ENCODE measurements at regions not wholly inside any gene's neighbourhood (a gene's known extent, or its start where the extent isn't known, plus 50 kb on each side); places are given as distances from the start of the nearest gene placed in this dataset.

- CTCF ChIA-PET, result no interaction called here
Observed at GRCh38 chr4:157980158-157980557, 192.7 kb downstream of the GASK1B start.

GRCh38 chr4:157978680-157979361 is 194.0 kb downstream of the GASK1B start:
- ChIA-PET POLR2A (no interaction called here), CTCF (interaction anchor here (0.7 to 1.3 kb wide), 3 partner anchors 11 to 792 kb away, joined by 4 read pairs; no protein-coding TSS in a partner anchor)

More at GRCh38 chr4:157980158-157980557, 192.7 kb downstream of the GASK1B start:
- POLR2A ChIA-PET, result no interaction called here

- ChIA-PET CTCF (no interaction called here), POLR2A (no interaction called here)
Observed at GRCh38 chr4:157977086-157977485, 195.7 kb downstream of the GASK1B start.

GRCh38 chr4:157973297-157973696 is 199.5 kb downstream of the GASK1B start:
- ChIA-PET POLR2A (no interaction called here), CTCF (no interaction called here)

GRCh38 chr4:157964463-157964862 is 208.4 kb downstream of the GASK1B start:
- ChIA-PET CTCF (no interaction called here), POLR2A (no interaction called here)

GRCh38 chr4:157961229-157961990 is 211.4 kb downstream of the GASK1B start:
- ChIA-PET POLR2A (no interaction called here), CTCF (no interaction called here)

GRCh38 chr4:157957905-157958304 is 214.9 kb downstream of the GASK1B start:
- CTCF ChIA-PET, result no interaction called here
- POLR2A ChIA-PET, result no interaction called here

- ChIA-PET POLR2A (no interaction called here), CTCF (no interaction called here)
Observed at GRCh38 chr4:157942017-157942416, 230.8 kb downstream of the GASK1B start.

- ChIA-PET CTCF (no interaction called here), POLR2A (no interaction called here)
Observed at GRCh38 chr4:157934151-157934550, 238.7 kb downstream of the GASK1B start.

GRCh38 chr4:157932936-157933335 is 239.9 kb downstream of the GASK1B start:
- ChIA-PET CTCF (no interaction called here), POLR2A (no interaction called here)

GRCh38 chr4:157929486-157929885 is 243.3 kb downstream of the GASK1B start:
- ChIA-PET POLR2A (no interaction called here), CTCF (no interaction called here)

- ChIA-PET POLR2A (no interaction called here), CTCF (no interaction called here)
Observed at GRCh38 chr4:157918036-157918832, 254.6 kb downstream of the GASK1B start.

GRCh38 chr4:157912212-157912611 is 260.6 kb downstream of the GASK1B start:
- CTCF ChIA-PET, result no interaction called here
- POLR2A ChIA-PET, result no interaction called here

GRCh38 chr4:157911662-157912061 is 261.2 kb downstream of the GASK1B start:
- POLR2A ChIA-PET, result no interaction called here
- CTCF ChIA-PET, result no interaction called here

GRCh38 chr4:157908691-157909090 is 264.1 kb downstream of the GASK1B start:
- POLR2A ChIA-PET, result no interaction called here
- CTCF ChIA-PET, result no interaction called here

GRCh38 chr4:157908031-157908430 is 264.8 kb downstream of the GASK1B start:
- CTCF ChIA-PET, result no interaction called here
- POLR2A ChIA-PET, result no interaction called here

GRCh38 chr4:157907226-157907946 is 265.4 kb downstream of the GASK1B start:
- POLR2A ChIA-PET, result no interaction called here
- CTCF ChIA-PET, result no interaction called here

GRCh38 chr4:157898836-157899605 is 273.8 kb downstream of the GASK1B start:
- ChIA-PET POLR2A (no interaction called here), CTCF (no interaction called here)

GRCh38 chr4:157897855-157898370 is 274.9 kb downstream of the GASK1B start:
- CTCF ChIA-PET, result no interaction called here
- POLR2A ChIA-PET, result no interaction called here
